K562 (cell line): ENCODE measurements at regions not wholly inside any gene's neighbourhood (a gene's known extent, or its start where the extent isn't known, plus 50 kb on each side); places are given as distances from the start of the nearest gene placed in this dataset.

Source experiments
- ATAC-seq: fragments of 200-7000 bp; cut with Tn5 transposase; 3 replicates; pipeline ENCODE4 v1.9.1; 2020; ENCODE audit warnings: moderate library complexity
- BruUV-seq: library from RNA; stranded (reverse); fragments of 400-500 nt; replicated peaks from 2 replicates; lab custom pipeline; 2021; lab: Mats Ljungman, UMichigan
- CTCF ChIA-PET: fragments of 300-600 bp; formaldehyde crosslinking; extraction: SDS; loops from one replicate; lab custom pipeline; 2021; ENCODE audit warnings: low intra/inter-chr PET ratio; lab: Yijun Ruan, JAX
- POLR2A ChIA-PET: fragments of 300-600, 350-650 bp; sonication (Branson Sonifier 250); formaldehyde crosslinking; extraction: SDS; loops from one replicate; lab custom pipeline; 2021; ENCODE audit warnings: antibody characterized with exemption, inconsistent platforms; lab: Yijun Ruan, JAX
- DNase-seq, 4 experiments: peaks; one replicate each; pipeline versions ENCODE4 v3.0.0 to v3.0.0-alpha.2; 2011 to 2018; ENCODE audit warnings: low spot score in 3 of 4, mixed read lengths in 3 of 4; ENCODE audit errors: extremely low read depth in 1 of 4
- FAIRE-seq: peaks from 2 replicates; lab custom pipeline; 2011; peaks lifted over from hg19 to GRCh38; lab: Jason Lieb, UNC
- H2AFZ ChIP-seq: 2 replicates; pipeline ENCODE4 v1.6.0; 2011; ENCODE audit warnings: low read depth, low read length, control low read depth, inconsistent platforms
- H3K27ac ChIP-seq: fragments of 200-600 bp; 3 replicates; pipeline ENCODE4 v1.8.0; 2011; ENCODE audit warnings: low read depth, mild to moderate bottlenecking, control low read depth, inconsistent platforms, low read length, moderate library complexity, mixed read lengths; ENCODE audit errors: extremely low read depth
- H3K27me3 ChIP-seq, 2 experiments: fragments of 300-600 bp in 1 of 2; 2 replicates in 1 of 2; 3 replicates in 1 of 2; pipeline versions ENCODE4 v1.6.0 to v1.8.0; 2011; ENCODE audit warnings: inconsistent platforms in 2 of 2, low read length in 2 of 2, mild to moderate bottlenecking in 1 of 2, mixed read lengths in 1 of 2, moderate library complexity in 1 of 2; ENCODE audit not compliant: control insufficient read depth in 2 of 2, insufficient read depth in 2 of 2
- H3K36me3 ChIP-seq: fragments of 300-600 bp; 3 replicates; pipeline ENCODE4 v1.8.0; 2011; ENCODE audit warnings: mild to moderate bottlenecking, low read length, inconsistent platforms; ENCODE audit not compliant: control insufficient read depth, insufficient read depth
- H3K4me1 ChIP-seq, 2 experiments: fragments of 200-600 bp in 1 of 2; replicated peaks in 1 of 2; 2 replicates in 1 of 2; 3 replicates in 1 of 2; pipeline versions ENCODE4 v1.5.1 to v1.8.0; 2011; ENCODE audit warnings: inconsistent platforms in 2 of 2, low read length in 2 of 2, mild to moderate bottlenecking in 1 of 2, mixed read lengths in 1 of 2, moderate library complexity in 1 of 2; ENCODE audit not compliant: control insufficient read depth in 2 of 2, insufficient read depth in 2 of 2
- H3K4me2 ChIP-seq: 2 replicates; pipeline ENCODE4 v1.6.1; 2011; ENCODE audit warnings: low read length, control low read depth, inconsistent platforms, mixed read lengths; ENCODE audit not compliant: insufficient read depth
- H3K4me3 ChIP-seq: fragments of 200-600 bp; sonication (generic), shearing (Covaris generic); 2 replicates; pipeline ENCODE4 v1.5.1; 2016; ENCODE audit warnings: control low read depth, inconsistent platforms
- H3K79me2 ChIP-seq: fragments of 200-600 bp; 3 replicates; pipeline ENCODE4 v1.8.0; 2011; ENCODE audit warnings: low read length, inconsistent platforms; ENCODE audit not compliant: control insufficient read depth, insufficient read depth
- H3K9ac ChIP-seq, 2 experiments: 2 replicates each; pipeline versions ENCODE4 v1.6.0 to v1.6.1; 2011; ENCODE audit warnings: low read depth in 2 of 2, low read length in 2 of 2, control low read depth in 1 of 2, inconsistent platforms in 1 of 2, mild to moderate bottlenecking in 1 of 2, mixed read lengths in 1 of 2; ENCODE audit not compliant: insufficient read depth in 1 of 2
- H3K9me1 ChIP-seq: one replicate; pipeline ENCODE4 v1.6.0; 2011; ENCODE audit warnings: inconsistent platforms, mild to moderate bottlenecking, low read length, moderate library complexity; ENCODE audit not compliant: control insufficient read depth, insufficient read depth
- H3K9me3 ChIP-seq: replicated peaks from 2 replicates; pipeline ENCODE4 v1.5.1; 2011; ENCODE audit warnings: low read depth, low read length, inconsistent platforms; ENCODE audit not compliant: control insufficient read depth, insufficient read depth
- H4K20me1 ChIP-seq: replicated peaks from 2 replicates; pipeline ENCODE4 v1.6.1; 2011; ENCODE audit warnings: low read length, inconsistent platforms, mixed read lengths; ENCODE audit not compliant: control insufficient read depth, insufficient read depth
- BACH1 ChIP-seq: fragments of 200-800 bp; sonication (Bioruptor generic); IDR thresholded peaks from 2 replicates; pipeline ENCODE4 v1.6.1; 2016; ENCODE audit warnings: missing genetic modification characterization, missing compliant biosample characterization
- BRCA1 ChIP-seq, 2 experiments: fragments of 450-650 bp in 1 of 2; sonication (generic) in 1 of 2; formaldehyde crosslinking in 1 of 2; IDR thresholded peaks; 2 replicates each; pipeline versions ENCODE4 v1.5.0 to v1.6.1; 2017 to 2020; ENCODE audit warnings: mild to moderate bottlenecking in 1 of 2, missing genetic modification reagents in 1 of 2
- CCAR2 ChIP-seq: fragments of 200-400 bp; formaldehyde crosslinking; IDR thresholded peaks from 2 replicates; pipeline ENCODE4 v1.6.1; 2017; ENCODE audit warnings: mild to moderate bottlenecking, low read depth, low read length
- CREB5 ChIP-seq: fragments of 250-450 bp; sonication (Bioruptor Pico); IDR thresholded peaks from 2 replicates; pipeline ENCODE4 v1.5.0; 2020; ENCODE audit warnings: mild to moderate bottlenecking
- DACH1 ChIP-seq: fragments of 450-650 bp; IDR thresholded peaks from 2 replicates; pipeline ENCODE4 v1.6.1; 2018; ENCODE audit not compliant: partially characterized antibody
- DMBX1 ChIP-seq: fragments of 250-450 bp; sonication (Bioruptor Pico); IDR thresholded peaks from 2 replicates; pipeline ENCODE4 v1.8.0; 2022; ENCODE audit warnings: inconsistent platforms, mild to moderate bottlenecking, moderate library complexity, borderline replicate concordance
- DPF2 ChIP-seq: fragments of 450-650 bp; IDR thresholded peaks from 2 replicates; pipeline ENCODE4 v1.6.1; 2016
- KHSRP ChIP-seq: fragments of 450-650 bp; IDR thresholded peaks from 2 replicates; pipeline ENCODE4 v1.6.1; 2017
- MEIS2 ChIP-seq: fragments of 450-650 bp; IDR thresholded peaks from 2 replicates; pipeline ENCODE4 v1.6.1; 2014; ENCODE audit warnings: mild to moderate bottlenecking; ENCODE audit not compliant: partially characterized antibody
- NR2F6 ChIP-seq: fragments of 450-650 bp; formaldehyde crosslinking; IDR thresholded peaks from 2 replicates; pipeline ENCODE4 v1.4.0; 2020; ENCODE audit warnings: mild to moderate bottlenecking
- POU5F1 ChIP-seq: fragments of 150-350 bp; IDR thresholded peaks from 2 replicates; pipeline ENCODE4 v1.6.1; 2014; ENCODE audit warnings: borderline replicate concordance, low read length, low read depth, mild to moderate bottlenecking; ENCODE audit not compliant: partially characterized antibody
- SMAD2 ChIP-seq: fragments of 150-350 bp; IDR thresholded peaks from 2 replicates; pipeline ENCODE4 v1.6.1; 2014; ENCODE audit warnings: low read depth, mild to moderate bottlenecking, low read length
- SP2 ChIP-seq: IDR thresholded peaks from 2 replicates; pipeline ENCODE4 v1.6.1; 2011; ENCODE audit warnings: mild to moderate bottlenecking, low read depth, low read length, moderate library complexity; ENCODE audit not compliant: poor library complexity, severe bottlenecking; ENCODE audit errors: extremely low read depth
- TEAD2 ChIP-seq: fragments of 450-650 bp; IDR thresholded peaks from 2 replicates; pipeline ENCODE4 v1.6.1; 2016; ENCODE audit warnings: missing genetic modification characterization, control low read depth, missing compliant biosample characterization
- WGBS: fragments of 100-300 bp; shearing (Covaris generic); methylation state at CpG from one replicate; pipeline ENCODE4 v1.1.6; 2016; ENCODE audit warnings: low coverage, mixed read lengths; ENCODE audit not compliant: insufficient coverage; ENCODE audit errors: missing lambda C conversion rate; 5-methylcytosine and 5-hydroxymethylcytosine counted together
- in situ Hi-C: fragments of 300-500 bp; cut with MboI; formaldehyde crosslinking; loops from 4 replicates; pipeline ENCODE4 v1.15.0; 2018; ENCODE audit warnings: inconsistent platforms, mixed read lengths
- intact Hi-C: fragments of 100-400 bp; cut with micrococcal nuclease; formaldehyde crosslinking; loops from 2 replicates; pipeline ENCODE4 v1.14.2; 2022
- TF ChIP-seq, protein P1 (sequence below): fragments of 450-650 bp; IDR thresholded peaks from 2 replicates; pipeline ENCODE4 v1.6.1; 2016
- TF ChIP-seq, protein P2 (sequence below): fragments of 450-650 bp; formaldehyde crosslinking; IDR thresholded peaks from 2 replicates; pipeline ENCODE4 v1.4.0; 2020; ENCODE audit warnings: mild to moderate bottlenecking, mixed read lengths
- TF ChIP-seq, protein P3 (sequence below), 2 experiments: fragments of 450-650 bp in 1 of 2; sonication (generic) in 1 of 2; formaldehyde crosslinking; conservative IDR thresholded peaks; 2 replicates each; pipeline versions ENCODE4 v1.4.0 to v1.8.1; 2020 to 2022; ENCODE audit warnings: mild to moderate bottlenecking in 1 of 2, missing genetic modification reagents in 1 of 2

- no peak for ATAC-seq
- intact Hi-C loops = no loop called here
- no peak overlapping the region for H3K9ac ChIP-seq
- no peak for TF ChIP-seq SMAD2
- no peak for TF ChIP-seq CREB5 (CRISPR knock-in tag)
- TF ChIP-seq, protein P1, sequence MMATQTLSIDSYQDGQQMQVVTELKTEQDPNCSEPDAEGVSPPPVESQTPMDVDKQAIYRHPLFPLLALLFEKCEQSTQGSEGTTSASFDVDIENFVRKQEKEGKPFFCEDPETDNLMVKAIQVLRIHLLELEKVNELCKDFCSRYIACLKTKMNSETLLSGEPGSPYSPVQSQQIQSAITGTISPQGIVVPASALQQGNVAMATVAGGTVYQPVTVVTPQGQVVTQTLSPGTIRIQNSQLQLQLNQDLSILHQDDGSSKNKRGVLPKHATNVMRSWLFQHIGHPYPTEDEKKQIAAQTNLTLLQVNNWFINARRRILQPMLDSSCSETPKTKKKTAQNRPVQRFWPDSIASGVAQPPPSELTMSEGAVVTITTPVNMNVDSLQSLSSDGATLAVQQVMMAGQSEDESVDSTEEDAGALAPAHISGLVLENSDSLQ = no peak
- TF ChIP-seq DACH1 = no peak
- no peak for TF ChIP-seq BRCA1 (IDR thresholded peaks at IDR 0.05)
- no peak for TF ChIP-seq BRCA1 (CRISPR knock-in tag; IDR thresholded peaks at IDR 0.05)
- no peak for TF ChIP-seq KHSRP
- TF ChIP-seq DPF2 = no peak
- TF ChIP-seq BACH1 (tag) = no peak
- no peak for TF ChIP-seq MEIS2
- TF ChIP-seq SP2 = no peak
- TF ChIP-seq, protein P2, sequence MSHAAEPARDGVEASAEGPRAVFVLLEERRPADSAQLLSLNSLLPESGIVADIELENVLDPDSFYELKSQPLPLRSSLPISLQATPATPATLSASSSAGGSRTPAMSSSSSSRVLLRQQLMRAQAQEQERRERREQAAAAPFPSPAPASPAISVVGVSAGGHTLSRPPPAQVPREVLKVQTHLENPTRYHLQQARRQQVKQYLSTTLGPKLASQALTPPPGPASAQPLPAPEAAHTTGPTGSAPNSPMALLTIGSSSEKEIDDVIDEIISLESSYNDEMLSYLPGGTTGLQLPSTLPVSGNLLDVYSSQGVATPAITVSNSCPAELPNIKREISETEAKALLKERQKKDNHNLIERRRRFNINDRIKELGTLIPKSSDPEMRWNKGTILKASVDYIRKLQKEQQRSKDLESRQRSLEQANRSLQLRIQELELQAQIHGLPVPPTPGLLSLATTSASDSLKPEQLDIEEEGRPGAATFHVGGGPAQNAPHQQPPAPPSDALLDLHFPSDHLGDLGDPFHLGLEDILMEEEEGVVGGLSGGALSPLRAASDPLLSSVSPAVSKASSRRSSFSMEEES (CRISPR knock-in tag) = no peak
- TF ChIP-seq POU5F1 = no peak
- no peak for TF ChIP-seq CCAR2
- TF ChIP-seq NR2F6 = no peak
- no peak for TF ChIP-seq TEAD2 (tag)
- TF ChIP-seq DMBX1 = no peak
- TF ChIP-seq, protein P3, sequence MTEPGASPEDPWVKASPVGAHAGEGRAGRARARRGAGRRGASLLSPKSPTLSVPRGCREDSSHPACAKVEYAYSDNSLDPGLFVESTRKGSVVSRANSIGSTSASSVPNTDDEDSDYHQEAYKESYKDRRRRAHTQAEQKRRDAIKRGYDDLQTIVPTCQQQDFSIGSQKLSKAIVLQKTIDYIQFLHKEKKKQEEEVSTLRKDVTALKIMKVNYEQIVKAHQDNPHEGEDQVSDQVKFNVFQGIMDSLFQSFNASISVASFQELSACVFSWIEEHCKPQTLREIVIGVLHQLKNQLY (CRISPR knock-in tag; conservative IDR thresholded peaks at IDR 0.05) = no peak
- TF ChIP-seq, all 486 proteins: peak for 0
- BruUV-seq = no TSS peak
- POLR2A ChIA-PET = no interaction called here
- Histone ChIP-seq H2AFZ (no peak overlapping the region), H3K36me3 (no peaks in the 10 kb centered on the region), H3K4me3 (no peak overlapping the region), H3K27ac (no peak overlapping the region), H3K79me2 (no peaks in the 10 kb centered on the region), H3K4me2 (no peak overlapping the region), H3K9me1 (no peaks in the 10 kb centered on the region), H3K9me3 (no peaks in the 10 kb centered on the region), H4K20me1 (no peaks in the 10 kb centered on the region), H3K27me3 (peaks cover 0 to 12% of the 10 kb centered on the region in 2 experiments; a peak in 2 of 5 replicates), H3K4me1 (no peaks in the 10 kb centered on the region)
- FAIRE-seq (no peak), DNase-seq (no peak)
- in situ Hi-C loops = no loop called here
- CTCF ChIA-PET = no interaction called here
- 1% methylated on average over 17 of the region's 18 CpGs for WGBS
Measured at GRCh38 chr18:77784759-77785379, 535.2 kb downstream of the GALR1 start.
